ENCODE measurements at regions not wholly inside any gene's neighbourhood (a gene's known extent, or its start where the extent isn't known, plus 50 kb on each side); places are given as distances from the start of the nearest gene placed in this dataset.

DNA sequence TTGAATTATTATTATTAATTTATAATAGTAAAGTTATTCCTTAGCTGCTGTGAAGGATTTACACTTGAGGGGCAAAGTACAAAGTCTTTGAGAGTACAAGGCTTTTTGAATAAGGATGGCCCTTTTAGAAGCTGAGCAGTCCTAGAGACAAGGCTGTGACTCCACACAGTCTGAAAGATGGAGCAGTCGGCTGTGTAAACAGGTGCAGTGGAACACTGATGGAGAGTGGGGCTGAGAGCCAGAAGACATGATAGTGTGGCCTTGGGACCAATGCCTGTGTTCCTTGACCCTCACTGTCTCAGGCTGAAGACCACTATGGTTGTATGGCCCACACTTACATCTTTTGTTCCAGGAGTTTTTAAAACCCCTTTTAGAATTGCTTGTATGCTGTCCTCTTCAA is 311.2 kb upstream of the PHF14 start:
- no peaks in the 10 kb centered on the region for H3K9me3 ChIP-seq (ENCODE audit: control insufficient read depth, insufficient read depth, low read depth, low read length)
- no peak overlapping the region for H3K27ac ChIP-seq (ENCODE audit: extremely low read depth, low read depth, low read length)
- H3K4me1 ChIP-seq (ENCODE audit: control insufficient read depth, insufficient read depth, low read length): no peaks in the 10 kb centered on the region
- TF ChIP-seq, protein P1, sequence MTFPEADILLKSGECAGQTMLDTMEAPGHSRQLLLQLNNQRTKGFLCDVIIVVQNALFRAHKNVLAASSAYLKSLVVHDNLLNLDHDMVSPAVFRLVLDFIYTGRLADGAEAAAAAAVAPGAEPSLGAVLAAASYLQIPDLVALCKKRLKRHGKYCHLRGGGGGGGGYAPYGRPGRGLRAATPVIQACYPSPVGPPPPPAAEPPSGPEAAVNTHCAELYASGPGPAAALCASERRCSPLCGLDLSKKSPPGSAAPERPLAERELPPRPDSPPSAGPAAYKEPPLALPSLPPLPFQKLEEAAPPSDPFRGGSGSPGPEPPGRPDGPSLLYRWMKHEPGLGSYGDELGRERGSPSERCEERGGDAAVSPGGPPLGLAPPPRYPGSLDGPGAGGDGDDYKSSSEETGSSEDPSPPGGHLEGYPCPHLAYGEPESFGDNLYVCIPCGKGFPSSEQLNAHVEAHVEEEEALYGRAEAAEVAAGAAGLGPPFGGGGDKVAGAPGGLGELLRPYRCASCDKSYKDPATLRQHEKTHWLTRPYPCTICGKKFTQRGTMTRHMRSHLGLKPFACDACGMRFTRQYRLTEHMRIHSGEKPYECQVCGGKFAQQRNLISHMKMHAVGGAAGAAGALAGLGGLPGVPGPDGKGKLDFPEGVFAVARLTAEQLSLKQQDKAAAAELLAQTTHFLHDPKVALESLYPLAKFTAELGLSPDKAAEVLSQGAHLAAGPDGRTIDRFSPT (tag by site-specific recombination; IDR thresholded peaks at IDR 0.05): no peak
- TF ChIP-seq MYNN (tag by site-specific recombination; IDR thresholded peaks at IDR 0.05; ENCODE audit: borderline replicate concordance): no peak
- CTCF ChIA-PET: interaction anchor here (0.9 kb wide), 1 partner anchor 75 kb away, joined by 3 read pairs; no protein-coding TSS in a partner anchor
- POLR2A ChIA-PET: no interaction called here
- H3K36me3 ChIP-seq (ENCODE audit: control insufficient read depth in 2 of 2, insufficient read depth in 1 of 2, low read length in 2 of 2): no peaks in the 10 kb centered on the region
- H3K4me3 ChIP-seq (ENCODE audit: low read depth, low read length): no peak overlapping the region

DNA sequence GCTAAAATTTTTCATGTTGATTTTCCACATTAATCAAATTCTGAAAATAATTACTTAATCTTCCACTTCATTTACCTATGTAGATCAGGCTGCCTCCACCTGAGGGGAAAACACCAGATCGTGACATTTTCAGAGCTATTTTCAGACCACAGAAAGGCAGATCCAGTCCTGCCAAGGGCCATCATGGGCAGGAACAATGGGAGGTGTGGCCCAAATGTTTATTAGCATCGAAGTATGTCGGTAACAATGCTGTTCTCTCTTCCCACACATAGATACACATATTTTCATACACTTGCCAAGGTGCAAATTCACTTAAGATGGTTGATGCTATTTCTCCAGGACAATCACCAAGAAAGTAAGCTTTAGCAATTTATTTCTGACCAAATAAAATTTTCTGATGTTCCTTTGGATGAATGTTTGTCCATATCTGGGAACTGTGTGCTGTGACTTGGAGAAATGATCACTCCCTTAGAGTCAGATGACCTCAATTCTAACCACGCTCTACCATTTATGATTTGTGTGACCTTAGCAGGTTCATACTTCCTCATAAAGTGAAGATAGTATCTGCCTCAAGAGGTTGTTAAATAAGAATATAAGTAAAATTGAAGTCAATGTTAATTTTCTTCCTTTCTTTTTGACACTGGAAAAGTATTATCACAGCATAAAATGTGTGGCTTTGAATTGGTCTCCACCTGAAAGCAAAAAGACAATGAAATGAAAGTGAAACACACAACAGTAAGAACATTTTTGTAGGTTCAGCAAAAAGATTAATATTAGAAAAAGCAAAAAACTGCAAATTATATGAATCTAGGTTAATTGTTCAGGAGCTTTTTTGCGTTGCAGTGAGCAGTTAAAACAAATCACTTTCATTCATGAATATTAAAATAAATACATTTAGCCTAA is 310.4 kb upstream of the PHF14 start:
- Histone ChIP-seq H3K36me3 (ENCODE audit: control insufficient read depth in 2 of 2, insufficient read depth in 1 of 2, low read length in 2 of 2) (no peaks in the 10 kb centered on the region), H3K4me3 (ENCODE audit: low read depth, low read length) (no peak overlapping the region), H3K9me3 (ENCODE audit: control insufficient read depth, insufficient read depth, low read depth, low read length) (no peaks in the 10 kb centered on the region), H3K4me1 (ENCODE audit: control insufficient read depth, insufficient read depth, low read length) (no peaks in the 10 kb centered on the region), H3K27ac (ENCODE audit: extremely low read depth, low read depth, low read length) (no peak overlapping the region)
- TF ChIP-seq, protein P2, sequence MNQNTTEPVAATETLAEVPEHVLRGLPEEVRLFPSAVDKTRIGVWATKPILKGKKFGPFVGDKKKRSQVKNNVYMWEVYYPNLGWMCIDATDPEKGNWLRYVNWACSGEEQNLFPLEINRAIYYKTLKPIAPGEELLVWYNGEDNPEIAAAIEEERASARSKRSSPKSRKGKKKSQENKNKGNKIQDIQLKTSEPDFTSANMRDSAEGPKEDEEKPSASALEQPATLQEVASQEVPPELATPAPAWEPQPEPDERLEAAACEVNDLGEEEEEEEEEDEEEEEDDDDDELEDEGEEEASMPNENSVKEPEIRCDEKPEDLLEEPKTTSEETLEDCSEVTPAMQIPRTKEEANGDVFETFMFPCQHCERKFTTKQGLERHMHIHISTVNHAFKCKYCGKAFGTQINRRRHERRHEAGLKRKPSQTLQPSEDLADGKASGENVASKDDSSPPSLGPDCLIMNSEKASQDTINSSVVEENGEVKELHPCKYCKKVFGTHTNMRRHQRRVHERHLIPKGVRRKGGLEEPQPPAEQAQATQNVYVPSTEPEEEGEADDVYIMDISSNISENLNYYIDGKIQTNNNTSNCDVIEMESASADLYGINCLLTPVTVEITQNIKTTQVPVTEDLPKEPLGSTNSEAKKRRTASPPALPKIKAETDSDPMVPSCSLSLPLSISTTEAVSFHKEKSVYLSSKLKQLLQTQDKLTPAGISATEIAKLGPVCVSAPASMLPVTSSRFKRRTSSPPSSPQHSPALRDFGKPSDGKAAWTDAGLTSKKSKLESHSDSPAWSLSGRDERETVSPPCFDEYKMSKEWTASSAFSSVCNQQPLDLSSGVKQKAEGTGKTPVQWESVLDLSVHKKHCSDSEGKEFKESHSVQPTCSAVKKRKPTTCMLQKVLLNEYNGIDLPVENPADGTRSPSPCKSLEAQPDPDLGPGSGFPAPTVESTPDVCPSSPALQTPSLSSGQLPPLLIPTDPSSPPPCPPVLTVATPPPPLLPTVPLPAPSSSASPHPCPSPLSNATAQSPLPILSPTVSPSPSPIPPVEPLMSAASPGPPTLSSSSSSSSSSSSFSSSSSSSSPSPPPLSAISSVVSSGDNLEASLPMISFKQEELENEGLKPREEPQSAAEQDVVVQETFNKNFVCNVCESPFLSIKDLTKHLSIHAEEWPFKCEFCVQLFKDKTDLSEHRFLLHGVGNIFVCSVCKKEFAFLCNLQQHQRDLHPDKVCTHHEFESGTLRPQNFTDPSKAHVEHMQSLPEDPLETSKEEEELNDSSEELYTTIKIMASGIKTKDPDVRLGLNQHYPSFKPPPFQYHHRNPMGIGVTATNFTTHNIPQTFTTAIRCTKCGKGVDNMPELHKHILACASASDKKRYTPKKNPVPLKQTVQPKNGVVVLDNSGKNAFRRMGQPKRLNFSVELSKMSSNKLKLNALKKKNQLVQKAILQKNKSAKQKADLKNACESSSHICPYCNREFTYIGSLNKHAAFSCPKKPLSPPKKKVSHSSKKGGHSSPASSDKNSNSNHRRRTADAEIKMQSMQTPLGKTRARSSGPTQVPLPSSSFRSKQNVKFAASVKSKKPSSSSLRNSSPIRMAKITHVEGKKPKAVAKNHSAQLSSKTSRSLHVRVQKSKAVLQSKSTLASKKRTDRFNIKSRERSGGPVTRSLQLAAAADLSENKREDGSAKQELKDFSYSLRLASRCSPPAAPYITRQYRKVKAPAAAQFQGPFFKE (tag by site-specific recombination; IDR thresholded peaks at IDR 0.05; ENCODE audit: borderline replicate concordance): no peak
- TF ChIP-seq GFI1B (tag by site-specific recombination; IDR thresholded peaks at IDR 0.05): no peak
- TF ChIP-seq, protein P3, sequence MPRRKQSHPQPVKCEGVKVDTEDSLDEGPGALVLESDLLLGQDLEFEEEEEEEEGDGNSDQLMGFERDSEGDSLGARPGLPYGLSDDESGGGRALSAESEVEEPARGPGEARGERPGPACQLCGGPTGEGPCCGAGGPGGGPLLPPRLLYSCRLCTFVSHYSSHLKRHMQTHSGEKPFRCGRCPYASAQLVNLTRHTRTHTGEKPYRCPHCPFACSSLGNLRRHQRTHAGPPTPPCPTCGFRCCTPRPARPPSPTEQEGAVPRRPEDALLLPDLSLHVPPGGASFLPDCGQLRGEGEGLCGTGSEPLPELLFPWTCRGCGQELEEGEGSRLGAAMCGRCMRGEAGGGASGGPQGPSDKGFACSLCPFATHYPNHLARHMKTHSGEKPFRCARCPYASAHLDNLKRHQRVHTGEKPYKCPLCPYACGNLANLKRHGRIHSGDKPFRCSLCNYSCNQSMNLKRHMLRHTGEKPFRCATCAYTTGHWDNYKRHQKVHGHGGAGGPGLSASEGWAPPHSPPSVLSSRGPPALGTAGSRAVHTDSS (tag by site-specific recombination; IDR thresholded peaks at IDR 0.05): no peak
- TF ChIP-seq ZNF292 (tag by site-specific recombination; IDR thresholded peaks at IDR 0.05; ENCODE audit: borderline replicate concordance, low read depth): no peak
- no peak for TF ChIP-seq ZNF184 (tag by site-specific recombination; IDR thresholded peaks at IDR 0.05)
- no peak for TF ChIP-seq ZNF133 (tag by site-specific recombination; IDR thresholded peaks at IDR 0.05)
- TF ChIP-seq ZNF121 (tag by site-specific recombination; IDR thresholded peaks at IDR 0.05): no peak
- no peak for TF ChIP-seq GLI4 (tag by site-specific recombination; IDR thresholded peaks at IDR 0.05)
- no peak for TF ChIP-seq SCRT2 (tag by site-specific recombination; IDR thresholded peaks at IDR 0.05)
- no peak for TF ChIP-seq ZNF664 (tag by site-specific recombination; IDR thresholded peaks at IDR 0.05)
- no peak for TF ChIP-seq ZNF473 (tag by site-specific recombination; IDR thresholded peaks at IDR 0.05)
- TF ChIP-seq ZNF571 (tag by site-specific recombination; IDR thresholded peaks at IDR 0.05): no peak
- no peak for TF ChIP-seq ZNF768 (tag by site-specific recombination; IDR thresholded peaks at IDR 0.05)
- POLR2A ChIA-PET: no interaction called here
- CTCF ChIA-PET: interaction anchor here (0.9 kb wide), 1 partner anchor 74 kb away, joined by 3 read pairs; no protein-coding TSS in a partner anchor

All from HEK293 (cell line).